GM12878 (cell line): ENCODE measurements at regions not wholly inside any gene's neighbourhood (a gene's known extent, or its start where the extent isn't known, plus 50 kb on each side); places are given as distances from the start of the nearest gene placed in this dataset.

Experiments used
- ATAC-seq: fragments of 200-7000 bp; cut with Tn5 transposase; 3 replicates; pipeline ENCODE4 v1.9.1; 2020; ENCODE audit warnings: mild to moderate bottlenecking, moderate library complexity
- BruUV-seq: library from RNA; stranded (reverse); fragments of 400-500 nt; replicated peaks from 2 replicates; lab custom pipeline; 2021; lab: Mats Ljungman, UMichigan
- CTCF ChIA-PET: fragments of 300-600 bp; sonication (Branson Sonifier 250); formaldehyde crosslinking; extraction: SDS; loops from one replicate; lab custom pipeline; 2021; ENCODE audit warnings: inconsistent platforms; lab: Yijun Ruan, JAX
- POLR2A ChIA-PET: fragments of 350-600 bp; formaldehyde crosslinking; extraction: SDS; loops from one replicate; lab custom pipeline; 2021; ENCODE audit warnings: inconsistent platforms; lab: Charles Lee
- RAD21 ChIA-PET: fragments of 300-600 bp; sonication (Branson Sonifier 250); formaldehyde crosslinking; loops from one replicate; lab custom pipeline; 2023; ENCODE audit warnings: antibody characterized with exemption; ENCODE audit not compliant: unreplicated experiment; lab: Charles Lee
- SMC1A ChIA-PET: fragments of 300-600 bp; sonication (Branson Sonifier 250); formaldehyde crosslinking; loops from one replicate; lab custom pipeline; 2023; ENCODE audit not compliant: unreplicated experiment, uncharacterized antibody; lab: Charles Lee
- DNase-seq: peaks from one replicate; pipeline ENCODE4 v3.0.0-alpha.2; 2011; ENCODE audit warnings: low read depth, low spot score
- FAIRE-seq: peaks from 3 replicates; lab custom pipeline; 2011; peaks lifted over from hg19 to GRCh38; lab: Jason Lieb, UNC
- H2AFZ ChIP-seq: 2 replicates; pipeline ENCODE4 v1.6.0; 2011; ENCODE audit warnings: low read depth, low read length, control low read depth; ENCODE audit not compliant: control insufficient read depth
- H3K27ac ChIP-seq: 2 replicates; pipeline ENCODE4 v1.5.1; 2011; ENCODE audit warnings: control low read depth; ENCODE audit not compliant: control insufficient read depth, insufficient read depth
- H3K27me3 ChIP-seq, 2 experiments: replicated peaks in 1 of 2; 2 replicates each; pipeline versions ENCODE4 v1.6.0 to v1.6.1; 2011; ENCODE audit warnings: low read length in 1 of 2; ENCODE audit not compliant: control insufficient read depth in 2 of 2, insufficient read depth in 2 of 2
- H3K36me3 ChIP-seq, 2 experiments: 2 replicates each; pipeline ENCODE4 v1.5.1; 2011; ENCODE audit warnings: low read length in 1 of 2; ENCODE audit not compliant: control insufficient read depth in 2 of 2, insufficient read depth in 2 of 2
- H3K4me1 ChIP-seq: 2 replicates; pipeline ENCODE4 v1.6.1; 2011; ENCODE audit warnings: mild to moderate bottlenecking, low read length, moderate library complexity, mixed read lengths; ENCODE audit not compliant: control insufficient read depth, insufficient read depth
- H3K4me2 ChIP-seq: 2 replicates; pipeline ENCODE4 v1.6.0; 2011; ENCODE audit warnings: control low read depth; ENCODE audit not compliant: control insufficient read depth, insufficient read depth
- H3K4me3 ChIP-seq: fragments of 200-600 bp; sonication (generic); 2 replicates; pipeline ENCODE4 v1.5.1; 2016
- H3K79me2 ChIP-seq: 2 replicates; pipeline ENCODE4 v1.6.0; 2011; ENCODE audit warnings: low read length; ENCODE audit not compliant: control insufficient read depth, insufficient read depth
- H3K9ac ChIP-seq: 2 replicates; pipeline ENCODE4 v1.8.0; 2011; ENCODE audit warnings: low read length, control low read depth, mixed read lengths; ENCODE audit not compliant: control insufficient read depth, insufficient read depth
- H3K9me3 ChIP-seq: replicated peaks from 3 replicates; pipeline ENCODE4 v1.5.1; 2011; ENCODE audit warnings: mild to moderate bottlenecking, low read length; ENCODE audit not compliant: control insufficient read depth, insufficient read depth
- H4K20me1 ChIP-seq: 2 replicates; pipeline ENCODE4 v1.6.0; 2011; ENCODE audit not compliant: control insufficient read depth, insufficient read depth
- BHLHE40 ChIP-seq, 2 experiments: fragments of 450-650 bp in 1 of 2; IDR thresholded peaks; 2 replicates each; pipeline ENCODE4 v1.6.1; 2011 to 2017; ENCODE audit warnings: low read depth in 2 of 2, borderline replicate concordance in 1 of 2, improper control_type of control experiment in 1 of 2, low read length in 1 of 2, mild to moderate bottlenecking in 1 of 2
- CREM ChIP-seq: IDR thresholded peaks from 2 replicates; pipeline ENCODE4 v1.6.1; 2014; ENCODE audit warnings: antibody characterized with exemption, low read depth
- CUX1 ChIP-seq: IDR thresholded peaks from 2 replicates; pipeline ENCODE4 v1.6.1; 2012; ENCODE audit warnings: improper control_type of control experiment, low read depth, low read length; ENCODE audit not compliant: insufficient replicate concordance
- EZH2 ChIP-seq: IDR thresholded peaks from 2 replicates; pipeline ENCODE4 v1.6.1; 2012; ENCODE audit warnings: low read depth, mild to moderate bottlenecking, control low read depth, inconsistent platforms, low read length, borderline replicate concordance; ENCODE audit not compliant: control insufficient read depth
- FOS ChIP-seq: IDR thresholded peaks from 3 replicates; pipeline ENCODE4 v1.6.1; 2011; ENCODE audit warnings: borderline replicate concordance; ENCODE audit not compliant: insufficient read length; ENCODE audit errors: extremely low read depth
- FOXM1 ChIP-seq: IDR thresholded peaks from 2 replicates; pipeline ENCODE4 v1.6.1; 2012; ENCODE audit warnings: low read depth, mild to moderate bottlenecking, inconsistent platforms, low read length, moderate library complexity
- HCFC1 ChIP-seq: fragments of 150-350 bp; IDR thresholded peaks from 2 replicates; pipeline ENCODE4 v1.6.1; 2014; ENCODE audit warnings: low read length
- NFXL1 ChIP-seq: fragments of 450-650 bp; IDR thresholded peaks from 2 replicates; pipeline ENCODE4 v1.6.1; 2017; ENCODE audit warnings: antibody characterized with exemption, mild to moderate bottlenecking, borderline replicate concordance
- NFYA ChIP-seq: IDR thresholded peaks from 2 replicates; pipeline ENCODE4 v1.6.1; 2011; ENCODE audit warnings: low read depth, mild to moderate bottlenecking, low read length, improper control_type of control experiment, borderline replicate concordance
- RUNX3 ChIP-seq: IDR thresholded peaks from 2 replicates; pipeline ENCODE4 v1.6.1; 2012; ENCODE audit warnings: low read length, inconsistent platforms
- WGBS: methylation state at CpG from one replicate; pipeline ENCODE4 v1.1.6; 2016; ENCODE audit warnings: low lambda C conversion rate; ENCODE audit not compliant: insufficient replicate concordance, insufficient coverage; ENCODE audit errors: missing lambda C conversion rate; 5-methylcytosine and 5-hydroxymethylcytosine counted together
- in situ Hi-C: fragments of 300-500 bp; cut with MboI; formaldehyde crosslinking; loops from 9 replicates; pipeline ENCODE4 v1.14.3; 2018; ENCODE audit warnings: mixed read lengths
- intact Hi-C: fragments of 100-400 bp; cut with micrococcal nuclease; formaldehyde crosslinking; loops from one replicate; pipeline ENCODE4 v1.14.2; 2022; ENCODE audit not compliant: unreplicated experiment
- TF ChIP-seq, protein P1 (sequence below): fragments of 450-650 bp; IDR thresholded peaks from 2 replicates; pipeline ENCODE4 v1.6.1; 2016; ENCODE audit warnings: mild to moderate bottlenecking, moderate library complexity, borderline replicate concordance
- TF ChIP-seq, protein P2 (sequence below): fragments of 450-650 bp; IDR thresholded peaks from 2 replicates; pipeline ENCODE4 v1.6.1; 2017; ENCODE audit warnings: borderline replicate concordance

DNA sequence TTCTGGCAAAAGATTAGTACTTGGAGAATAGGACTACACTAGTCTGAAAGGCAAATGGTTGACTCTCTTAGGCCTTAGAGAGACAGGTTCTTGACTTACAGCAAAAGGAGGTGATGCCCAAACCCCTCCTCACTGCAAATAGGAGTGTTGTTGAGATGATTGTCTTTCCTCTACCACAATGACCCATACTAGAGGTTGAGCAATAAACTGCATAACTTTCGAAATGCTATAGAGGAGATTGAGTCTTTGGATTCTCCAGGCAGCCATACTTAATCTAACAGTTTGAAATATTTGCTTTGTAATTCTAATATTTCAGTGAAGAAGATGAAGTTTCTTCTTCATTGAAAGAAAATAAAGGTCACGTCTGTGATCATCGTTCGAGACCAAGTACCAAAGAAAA, 498.5 kb upstream of the GBE1 start (continued):
- TF ChIP-seq, protein P1, sequence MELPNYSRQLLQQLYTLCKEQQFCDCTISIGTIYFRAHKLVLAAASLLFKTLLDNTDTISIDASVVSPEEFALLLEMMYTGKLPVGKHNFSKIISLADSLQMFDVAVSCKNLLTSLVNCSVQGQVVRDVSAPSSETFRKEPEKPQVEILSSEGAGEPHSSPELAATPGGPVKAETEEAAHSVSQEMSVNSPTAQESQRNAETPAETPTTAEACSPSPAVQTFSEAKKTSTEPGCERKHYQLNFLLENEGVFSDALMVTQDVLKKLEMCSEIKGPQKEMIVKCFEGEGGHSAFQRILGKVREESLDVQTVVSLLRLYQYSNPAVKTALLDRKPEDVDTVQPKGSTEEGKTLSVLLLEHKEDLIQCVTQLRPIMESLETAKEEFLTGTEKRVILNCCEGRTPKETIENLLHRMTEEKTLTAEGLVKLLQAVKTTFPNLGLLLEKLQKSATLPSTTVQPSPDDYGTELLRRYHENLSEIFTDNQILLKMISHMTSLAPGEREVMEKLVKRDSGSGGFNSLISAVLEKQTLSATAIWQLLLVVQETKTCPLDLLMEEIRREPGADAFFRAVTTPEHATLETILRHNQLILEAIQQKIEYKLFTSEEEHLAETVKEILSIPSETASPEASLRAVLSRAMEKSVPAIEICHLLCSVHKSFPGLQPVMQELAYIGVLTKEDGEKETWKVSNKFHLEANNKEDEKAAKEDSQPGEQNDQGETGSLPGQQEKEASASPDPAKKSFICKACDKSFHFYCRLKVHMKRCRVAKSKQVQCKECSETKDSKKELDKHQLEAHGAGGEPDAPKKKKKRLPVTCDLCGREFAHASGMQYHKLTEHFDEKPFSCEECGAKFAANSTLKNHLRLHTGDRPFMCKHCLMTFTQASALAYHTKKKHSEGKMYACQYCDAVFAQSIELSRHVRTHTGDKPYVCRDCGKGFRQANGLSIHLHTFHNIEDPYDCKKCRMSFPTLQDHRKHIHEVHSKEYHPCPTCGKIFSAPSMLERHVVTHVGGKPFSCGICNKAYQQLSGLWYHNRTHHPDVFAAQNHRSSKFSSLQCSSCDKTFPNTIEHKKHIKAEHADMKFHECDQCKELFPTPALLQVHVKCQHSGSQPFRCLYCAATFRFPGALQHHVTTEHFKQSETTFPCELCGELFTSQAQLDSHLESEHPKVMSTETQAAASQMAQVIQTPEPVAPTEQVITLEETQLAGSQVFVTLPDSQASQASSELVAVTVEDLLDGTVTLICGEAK: no peak
- no peak for TF ChIP-seq NFXL1
- TF ChIP-seq, protein P2, sequence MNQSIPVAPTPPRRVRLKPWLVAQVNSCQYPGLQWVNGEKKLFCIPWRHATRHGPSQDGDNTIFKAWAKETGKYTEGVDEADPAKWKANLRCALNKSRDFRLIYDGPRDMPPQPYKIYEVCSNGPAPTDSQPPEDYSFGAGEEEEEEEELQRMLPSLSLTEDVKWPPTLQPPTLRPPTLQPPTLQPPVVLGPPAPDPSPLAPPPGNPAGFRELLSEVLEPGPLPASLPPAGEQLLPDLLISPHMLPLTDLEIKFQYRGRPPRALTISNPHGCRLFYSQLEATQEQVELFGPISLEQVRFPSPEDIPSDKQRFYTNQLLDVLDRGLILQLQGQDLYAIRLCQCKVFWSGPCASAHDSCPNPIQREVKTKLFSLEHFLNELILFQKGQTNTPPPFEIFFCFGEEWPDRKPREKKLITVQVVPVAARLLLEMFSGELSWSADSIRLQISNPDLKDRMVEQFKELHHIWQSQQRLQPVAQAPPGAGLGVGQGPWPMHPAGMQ: no peak
- TF ChIP-seq EZH2: no peak
- TF ChIP-seq BHLHE40 (IDR thresholded peaks at IDR 0.05; ENCODE audit: borderline replicate concordance in 1 of 2, low read depth in 2 of 2, low read length in 1 of 2): no peak
- TF ChIP-seq, all 136 proteins: peak for 0

GRCh38 chr3:82240322-82240721, 478.9 kb upstream of the GBE1 start:
- intact Hi-C loops (no loop called here), in situ Hi-C loops (no loop called here)
- Histone ChIP-seq H3K36me3 (no peaks in the 10 kb centered on the region), H3K79me2 (no peaks in the 10 kb centered on the region), H3K27me3 (no peaks in the 10 kb centered on the region), H2AFZ (no peak overlapping the region), H3K9me3 (no peaks in the 10 kb centered on the region), H4K20me1 (no peaks in the 10 kb centered on the region), H3K4me2 (no peak overlapping the region), H3K9ac (no peak overlapping the region), H3K4me1 (no peaks in the 10 kb centered on the region), H3K4me3 (no peak overlapping the region), H3K27ac (no peak overlapping the region)
- RAD21 ChIA-PET: interaction anchor here (0.7 kb wide), 1 partner anchor 243 kb away, joined by 5 read pairs; no protein-coding TSS in a partner anchor
- WGBS: 78% methylated on average over 3 of the region's 4 CpGs
- no peak for ATAC-seq
- BruUV-seq: no TSS peak
- CTCF ChIA-PET: interaction anchor here (1.0 kb wide), 1 partner anchor 29 kb away, joined by 3 read pairs; no protein-coding TSS in a partner anchor
- FAIRE-seq: no peak
- POLR2A ChIA-PET: interaction anchor here (0.6 kb wide), 2 partner anchors 10 to 1986 kb away, joined by 5 to 10 read pairs; no protein-coding TSS in a partner anchor
- SMC1A ChIA-PET: interaction anchor here (0.6 to 1.3 kb wide), 2 partner anchors 21 to 938 kb away, joined by 3 read pairs; no protein-coding TSS in a partner anchor
- no peak for DNase-seq
- TF ChIP-seq CREM (no peak), RUNX3 (no peak), NFYA (no peak), CUX1 (no peak), FOXM1 (no peak), FOS (no peak), HCFC1 (no peak)
